Body of pancreas (tissue), 4 donors: ENCODE measurements at regions not wholly inside any gene's neighbourhood (a gene's known extent, or its start where the extent isn't known, plus 50 kb on each side); places are given as distances from the start of the nearest gene placed in this dataset.

ENCODE experiments used
- ATAC-seq: fragments of 150-250 bp; one replicate; pipeline ENCODE4 v1.9.1; 2016
- DNase-seq, 4 donors: peaks; one replicate each; pipeline ENCODE4 v3.0.0-alpha.2; 2019
- H3K27ac ChIP-seq, 4 donors: fragments of 200-600 bp; sonication (generic); 1 replicate in 3 of 4; 2 replicates in 1 of 4; pipeline versions ENCODE4 v1.5.1 to v1.6.1; 2016 to 2019; ENCODE audit warnings: mild to moderate bottlenecking in 1 of 4, mixed read lengths in 1 of 4, moderate library complexity in 1 of 4
- H3K27me3 ChIP-seq, 2 donors: fragments of 200-600 bp; sonication (generic); one replicate each; pipeline ENCODE4 v1.6.0; 2016; ENCODE audit warnings: mild to moderate bottlenecking in 1 of 2
- H3K36me3 ChIP-seq, 2 donors: fragments of 200-600 bp; sonication (generic); replicated peaks in 1 of 2; 2 replicates each; pipeline ENCODE4 v1.5.1; 2016; ENCODE audit warnings: low read depth in 2 of 2; ENCODE audit not compliant: insufficient read depth in 1 of 2
- H3K4me1 ChIP-seq: fragments of 200-600 bp; sonication (generic); one replicate; pipeline ENCODE4 v1.6.0; 2016
- H3K4me3 ChIP-seq, 2 donors: fragments of 200-600 bp; sonication (generic); 1 replicate in 1 of 2; 2 replicates in 1 of 2; pipeline ENCODE4 v1.5.1; 2016 to 2019
- H3K9me3 ChIP-seq, 3 donors: fragments of 200-600 bp; sonication (generic); 1 replicate in 2 of 3; 2 replicates in 1 of 3; pipeline ENCODE4 v1.5.1; 2016
- CTCF ChIP-seq, 7 experiments: fragments of 450-650 bp in 4 of 7; fragments of 200-600 bp in 3 of 7; sonication (generic) in 3 of 7; IDR thresholded peaks; one replicate each; pipeline ENCODE4 v1.5.1; 2016 to 2019; ENCODE audit warnings: antibody characterized with exemption in 7 of 7
- POLR2A ChIP-seq, 3 donors: fragments of 450-650 bp; IDR thresholded peaks; one replicate each; pipeline ENCODE4 v1.6.1; 2016; ENCODE audit warnings: antibody characterized with exemption in 3 of 3, mild to moderate bottlenecking in 2 of 3
- WGBS, 2 donors: methylation state at CpG; one replicate each; pipeline ENCODE4 v1.1.5; 2017; 5-methylcytosine and 5-hydroxymethylcytosine counted together
- intact Hi-C: fragments of 100-400 bp; cut with DNase I; formaldehyde crosslinking; loops from one replicate; pipeline ENCODE4 v1.15.1; 2023

- DNase-seq (no peak), ATAC-seq (no peak)
- intact Hi-C loops, result no loop called here
- 93 to 100% methylated on average over 4 of the region's 4 CpGs for WGBS, 2 donors
- H3K9me3 ChIP-seq, result no peaks in the 10 kb centered on the region
- no peak overlapping the region for H3K27ac ChIP-seq
- no peak overlapping the region for H3K4me3 ChIP-seq
- TF ChIP-seq POLR2A (IDR thresholded peaks at IDR 0.05), result no peak
- no peak for TF ChIP-seq CTCF (IDR thresholded peaks at IDR 0.05)
- H3K27me3 ChIP-seq, result no peaks in the 10 kb centered on the region
- no peaks in the 10 kb centered on the region for H3K36me3 ChIP-seq
- peaks cover 23% of the 10 kb centered on the region for H3K4me1 ChIP-seq
These were observed 84.9 kb upstream of the RAB4A start for GRCh38 chr1:229185963-229186362.

- TF ChIP-seq CTCF (IDR thresholded peaks at IDR 0.05) (no peak), POLR2A (IDR thresholded peaks at IDR 0.05) (no peak)
- H3K9me3 ChIP-seq, result no peaks in the 10 kb centered on the region
- no peak overlapping the region for H3K4me3 ChIP-seq
- H3K27ac ChIP-seq, result no peak overlapping the region
- DNase-seq (no peak), ATAC-seq (no peak)
- intact Hi-C loops, result no loop called here
- H3K4me1 ChIP-seq, result peaks cover 23% of the 10 kb centered on the region
- 88 to 94% methylated on average over 9 of the region's 9 CpGs for WGBS, 2 donors
- H3K27me3 ChIP-seq, result no peaks in the 10 kb centered on the region
- H3K36me3 ChIP-seq, result no peaks in the 10 kb centered on the region
These were observed 84.4 kb upstream of the RAB4A start for GRCh38 chr1:229186373-229187056.

GRCh38 chr1:229190057-229190575, 80.8 kb upstream of the RAB4A start:
- DNase-seq (no peak), ATAC-seq (no peak)
- Histone ChIP-seq H3K36me3 (no peaks in the 10 kb centered on the region), H3K9me3 (no peaks in the 10 kb centered on the region), H3K27ac (no peak overlapping the region), H3K4me1 (no peaks in the 10 kb centered on the region), H3K27me3 (no peaks in the 10 kb centered on the region), H3K4me3 (no peak overlapping the region)
- 83 to 94% methylated on average over 1 of the region's 1 CpG for WGBS, 2 donors
- intact Hi-C loops, result no loop called here
- no peak for TF ChIP-seq CTCF (IDR thresholded peaks at IDR 0.05)
- no peak for TF ChIP-seq POLR2A (IDR thresholded peaks at IDR 0.05)

GRCh38 chr1:229191066-229191674, 79.7 kb upstream of the RAB4A start:
- TF ChIP-seq POLR2A (IDR thresholded peaks at IDR 0.05), result no peak
- TF ChIP-seq CTCF (IDR thresholded peaks at IDR 0.05), result no peak
- DNase-seq (no peak), ATAC-seq (no peak)

More at GRCh38 chr1:229191066-229191674, 79.7 kb upstream of the RAB4A start:
- no peak overlapping the region for H3K27ac ChIP-seq
- WGBS, 2 donors, result 57 to 76% methylated on average over 3 of the region's 3 CpGs
- H3K4me1 ChIP-seq, result no peaks in the 10 kb centered on the region
- H3K4me3 ChIP-seq, result no peak overlapping the region
- intact Hi-C loops, result no loop called here
- no peaks in the 10 kb centered on the region for H3K36me3 ChIP-seq
- H3K9me3 ChIP-seq, result no peaks in the 10 kb centered on the region
- H3K27me3 ChIP-seq, result no peaks in the 10 kb centered on the region
